HG03457 (cell line): ENCODE measurements at regions not wholly inside any gene's neighbourhood (a gene's known extent, or its start where the extent isn't known, plus 50 kb on each side); places are given as distances from the start of the nearest gene placed in this dataset.

Source experiments
- ATAC-seq: cut with Tn5 transposase; IDR thresholded peaks from one replicate; pipeline ENCODE4 v1.9.1; 2021; ENCODE audit warnings: moderate number of reproducible peaks; ENCODE audit not compliant: unreplicated experiment

GRCh38 chr3:106717178-106717780 is 660.0 kb upstream of the CCDC54 start:
- ATAC-seq: no peak

GRCh38 chr3:106719077-106719476 is 658.2 kb upstream of the CCDC54 start:
- no peak for ATAC-seq

- no peak for ATAC-seq
Measured at GRCh38 chr3:106719583-106719982, 657.7 kb upstream of the CCDC54 start.

GRCh38 chr3:106720510-106720909 is 656.7 kb upstream of the CCDC54 start:
- ATAC-seq: no peak

DNA sequence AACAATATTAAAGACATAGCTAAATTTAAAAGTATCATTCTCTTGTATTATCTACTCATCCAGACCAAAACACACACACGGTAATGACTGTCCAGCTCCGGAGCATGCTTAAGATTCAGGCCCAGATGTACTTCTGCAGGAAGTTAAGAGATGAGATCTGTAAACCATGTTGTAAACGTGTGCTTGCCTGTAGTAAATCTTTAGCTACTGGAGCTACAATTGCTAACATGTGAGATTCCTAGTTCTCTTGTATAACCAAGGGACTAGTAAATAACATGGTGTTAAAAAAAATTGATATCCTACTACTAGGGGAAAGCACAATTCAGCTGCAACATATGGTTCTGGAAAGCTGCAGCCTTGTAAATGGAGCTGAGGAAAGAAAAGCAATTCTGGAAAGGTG is 651.7 kb upstream of the CCDC54 start:
- no peak for ATAC-seq

GRCh38 chr3:106728315-106729098 is 648.7 kb upstream of the CCDC54 start:
- no peak for ATAC-seq

GRCh38 chr3:106729481-106729880 is 647.8 kb upstream of the CCDC54 start:
- ATAC-seq: no peak

DNA sequence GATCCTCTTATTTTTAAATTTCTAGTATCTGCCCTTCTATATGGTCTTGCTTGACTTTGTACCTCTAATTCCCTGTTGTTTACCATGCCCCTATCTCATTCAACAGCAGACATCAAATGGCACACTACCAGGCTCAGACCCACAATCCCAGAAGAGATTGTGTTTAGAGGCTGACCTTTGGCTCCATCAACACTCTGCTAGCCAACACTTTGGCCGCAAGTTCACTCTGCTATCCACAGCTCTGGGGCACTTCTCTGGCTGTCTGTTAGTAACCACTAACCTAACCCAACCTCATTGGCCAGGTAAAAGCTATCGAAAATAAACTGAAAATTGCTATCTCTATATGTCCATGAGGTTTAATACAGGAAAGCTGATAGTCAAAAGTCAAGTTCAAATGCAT is 646.0 kb upstream of the CCDC54 start:
- ATAC-seq: no peak

- no peak for ATAC-seq
Measured at GRCh38 chr3:106734712-106735111, 642.5 kb upstream of the CCDC54 start.

DNA sequence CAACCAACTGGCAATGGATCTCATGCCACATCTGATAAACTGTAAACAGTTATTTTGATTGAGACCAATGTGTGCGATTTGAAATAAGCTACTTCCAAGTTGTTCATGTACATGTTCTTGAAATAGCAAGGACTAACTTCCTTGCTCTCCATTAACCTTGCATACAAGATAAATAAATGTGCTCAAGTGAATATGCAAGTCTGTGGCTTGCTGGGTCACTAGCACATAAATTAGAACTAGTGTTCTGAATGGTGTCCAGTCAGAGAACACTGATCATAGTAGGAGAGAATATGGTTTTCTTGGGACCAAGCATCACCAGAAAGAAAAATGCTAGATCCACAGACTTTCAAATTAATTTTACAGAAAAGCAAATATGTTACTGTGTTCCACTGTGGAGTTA is 640.0 kb upstream of the CCDC54 start:
- ATAC-seq: no peak

GRCh38 chr3:106740116-106740515 is 637.1 kb upstream of the CCDC54 start:
- no peak for ATAC-seq

DNA sequence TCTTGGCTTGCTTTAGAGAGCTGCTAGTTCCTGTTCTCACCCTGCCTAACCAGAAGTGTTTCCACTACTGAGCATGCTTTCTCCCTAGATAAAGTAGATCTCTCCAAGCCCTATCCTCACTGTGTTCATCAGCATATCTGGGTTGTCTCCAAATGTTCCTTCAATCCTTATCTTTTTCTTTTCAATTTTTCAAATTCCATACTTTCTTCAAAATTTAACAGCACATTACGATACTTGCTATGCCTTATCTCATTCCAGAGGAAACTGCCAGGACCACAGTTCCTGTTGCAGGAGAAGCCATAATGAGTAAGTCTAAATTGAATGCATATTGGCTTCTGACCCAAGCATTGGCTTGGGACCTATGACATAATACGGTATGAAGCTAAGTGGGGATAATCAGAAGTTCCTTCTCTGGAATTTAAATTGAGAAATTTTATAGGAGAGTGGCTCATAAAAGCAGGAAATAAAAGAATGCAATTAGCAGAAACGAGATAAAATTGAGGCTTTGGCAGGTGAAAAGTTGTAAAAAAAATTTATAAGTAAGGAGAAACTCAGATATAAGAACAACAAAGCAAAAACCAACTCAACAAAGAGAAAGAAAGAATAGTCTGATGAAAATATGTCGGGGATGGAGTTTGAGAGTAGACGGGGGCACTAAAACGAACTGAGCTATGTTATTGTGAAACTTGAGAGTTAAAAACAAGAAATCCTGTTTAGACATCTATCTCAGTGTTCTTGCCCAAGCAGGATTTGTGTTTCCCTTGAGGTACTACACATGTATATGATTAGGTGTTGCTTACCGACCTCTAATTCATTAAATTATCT is 631.7 kb upstream of the CCDC54 start:
- no peak for ATAC-seq

DNA sequence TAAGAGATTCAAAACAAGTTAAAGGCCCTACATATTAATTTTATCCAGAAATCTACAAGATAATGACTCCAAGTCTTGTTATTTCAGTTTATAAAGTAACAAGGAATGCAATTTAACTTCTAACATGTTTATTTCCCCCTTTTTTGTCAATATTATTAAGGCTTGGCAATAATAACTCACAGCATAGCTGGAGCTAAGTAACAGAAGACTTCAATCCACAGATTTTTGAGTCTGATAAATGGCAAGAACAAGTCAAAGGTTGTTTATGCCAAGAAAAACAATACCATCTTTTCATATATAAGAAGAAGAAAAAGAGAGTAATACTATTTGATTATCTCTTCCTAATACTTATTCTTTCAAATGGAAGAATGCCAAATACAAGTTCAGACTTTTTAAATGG is 631.0 kb upstream of the CCDC54 start:
- no peak for ATAC-seq

DNA sequence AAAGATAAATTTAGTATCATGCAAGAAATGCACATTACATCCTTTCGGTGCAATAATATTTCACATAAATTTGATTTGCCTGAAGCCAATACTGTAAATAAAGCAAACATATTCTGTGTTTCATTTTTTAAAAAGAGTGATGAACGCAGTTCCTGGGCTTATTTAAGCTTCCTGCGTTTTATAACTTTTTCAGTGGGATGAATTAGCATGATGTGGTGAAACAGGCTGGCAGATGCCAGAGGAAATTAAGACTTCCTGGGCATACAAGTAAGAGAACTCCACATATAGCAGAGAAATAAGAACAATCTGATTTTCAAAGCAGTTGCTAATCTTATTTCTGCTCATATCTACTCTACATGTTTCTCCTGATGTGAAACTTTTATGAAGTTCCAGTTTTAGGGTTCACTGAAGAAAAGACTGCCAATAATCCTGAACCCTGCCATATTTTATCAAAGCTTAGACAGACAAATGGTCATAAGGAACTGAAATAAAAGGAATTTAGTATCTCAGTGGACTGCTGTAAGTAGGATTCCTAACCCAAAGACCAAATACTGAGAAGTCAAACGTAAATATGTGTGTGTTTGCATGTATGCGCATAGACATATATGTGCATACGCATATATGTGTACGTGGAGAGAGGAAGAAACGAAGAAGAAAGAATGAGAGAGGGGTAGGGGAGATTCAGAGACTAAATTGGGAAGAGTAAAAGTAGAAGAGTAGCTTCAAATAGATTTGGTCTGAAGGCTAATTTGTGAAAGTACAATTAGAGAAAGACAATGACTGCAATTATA is 628.6 kb upstream of the CCDC54 start:
- no peak for ATAC-seq

- ATAC-seq: no peak
Measured at GRCh38 chr3:106750092-106750491, 627.1 kb upstream of the CCDC54 start.

GRCh38 chr3:106755336-106755735 is 621.9 kb upstream of the CCDC54 start:
- ATAC-seq: no peak

- no peak for ATAC-seq
Measured at GRCh38 chr3:106756901-106757300, 620.3 kb upstream of the CCDC54 start.

DNA sequence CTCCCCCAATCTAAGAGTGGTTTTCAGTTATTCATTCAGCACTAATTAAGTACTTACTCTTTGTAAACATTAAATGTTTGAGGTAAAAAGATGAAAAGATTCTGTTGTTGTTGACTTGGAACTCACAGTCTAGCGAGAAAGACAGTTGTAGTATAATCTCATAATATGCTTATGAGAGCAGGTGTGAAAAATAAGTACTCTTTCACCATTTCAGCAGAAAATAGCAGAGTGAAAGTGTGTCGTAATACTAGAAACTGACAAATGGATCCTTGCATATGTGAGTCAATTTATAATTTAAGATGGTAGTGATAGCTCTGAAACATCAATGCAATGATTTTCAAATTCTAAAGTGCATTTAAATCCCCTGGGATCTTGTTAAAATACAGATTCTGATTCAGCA is 618.8 kb upstream of the CCDC54 start:
- ATAC-seq: no peak

GRCh38 chr3:106759731-106760130 is 617.5 kb upstream of the CCDC54 start:
- no peak for ATAC-seq

GRCh38 chr3:106765342-106765741 is 611.9 kb upstream of the CCDC54 start:
- ATAC-seq: no peak

- no peak for ATAC-seq
Measured at GRCh38 chr3:106768941-106769480, 608.2 kb upstream of the CCDC54 start.
